ENCODE measurements at regions not wholly inside any gene's neighbourhood (a gene's known extent, or its start where the extent isn't known, plus 50 kb on each side); places are given as distances from the start of the nearest gene placed in this dataset.
"Not testable (repeated sequence)": the region's sequence is repeated elsewhere in the genome, so short reads cannot be mapped to it uniquely, and the experiment has no call there.

GRCh38 chr11:11206484-11206883, 146.6 kb downstream of the CSNK2A3 start:
- no peak overlapping the region for H2AFZ ChIP-seq
- H3K9ac ChIP-seq, result no peak overlapping the region
- H3K9me2 ChIP-seq (ENCODE audit: insufficient read depth), result no peaks in the 10 kb centered on the region
- no peaks in the 10 kb centered on the region for H4K20me1 ChIP-seq (ENCODE audit: insufficient read depth)
- no peaks in the 10 kb centered on the region for H3F3A ChIP-seq (ENCODE audit: insufficient read depth)
- H3K27ac ChIP-seq, result no peak overlapping the region
- H3K4me2 ChIP-seq (ENCODE audit: unreplicated experiment), result no peak overlapping the region
- in situ Hi-C loops (cut with MboI), result no loop called here
- no peak for TF ChIP-seq EZH2phosphoT487 (IDR thresholded peaks at IDR 0.05; ENCODE audit: insufficient read depth, low read depth)
- TF ChIP-seq EZH2 (IDR thresholded peaks at IDR 0.05; ENCODE audit: insufficient read depth, poor library complexity, severe bottlenecking), result no peak
- no peaks in the 10 kb centered on the region for H3K79me2 ChIP-seq (ENCODE audit: insufficient read depth)
- WGBS, 2 experiments (ENCODE audit: low coverage in 1 of 2, low lambda C conversion rate in 2 of 2, missing lambda C conversion rate in 2 of 2), result 41 to 53% methylated on average over 7 of the region's 7 CpGs
- no peaks in the 10 kb centered on the region for H3K4me1 ChIP-seq (ENCODE audit: insufficient read depth)
- no peaks in the 10 kb centered on the region for H3K36me3 ChIP-seq (ENCODE audit: low read depth)
- no peak for DNase-seq
- H3K9me3 ChIP-seq (ENCODE audit: low read depth), result no peaks in the 10 kb centered on the region
- H3K4me3 ChIP-seq, result no peak overlapping the region
- peaks cover 53% of the 10 kb centered on the region for H3K27me3 ChIP-seq (replicated peaks; ENCODE audit: insufficient read depth)

GRCh38 chr11:11202885-11203284, 150.2 kb downstream of the CSNK2A3 start:
- Histone ChIP-seq H3K36me3 (ENCODE audit: low read depth) (no peaks in the 10 kb centered on the region), H2AFZ (no peak overlapping the region), H3K27me3 (replicated peaks; ENCODE audit: insufficient read depth) (peaks cover 42% of the 10 kb centered on the region), H3K4me2 (ENCODE audit: unreplicated experiment) (no peak overlapping the region), H3K9me2 (ENCODE audit: insufficient read depth) (no peaks in the 10 kb centered on the region), H3K9ac (no peak overlapping the region), H3K9me3 (ENCODE audit: low read depth) (no peaks in the 10 kb centered on the region), H3K79me2 (ENCODE audit: insufficient read depth) (no peaks in the 10 kb centered on the region), H4K20me1 (ENCODE audit: insufficient read depth) (no peaks in the 10 kb centered on the region), H3K27ac (no peak overlapping the region), H3K4me3 (no peak overlapping the region), H3K4me1 (ENCODE audit: insufficient read depth) (no peaks in the 10 kb centered on the region), H3F3A (ENCODE audit: insufficient read depth) (no peaks in the 10 kb centered on the region)
- 24 to 35% methylated on average over 2 of the region's 2 CpGs for WGBS, 2 experiments (ENCODE audit: low coverage in 1 of 2, low lambda C conversion rate in 2 of 2, missing lambda C conversion rate in 2 of 2)
- DNase-seq, result peak; percentile 6
- TF ChIP-seq EZH2phosphoT487 (IDR thresholded peaks at IDR 0.05; ENCODE audit: insufficient read depth, low read depth), result no peak
- TF ChIP-seq EZH2 (IDR thresholded peaks at IDR 0.05; ENCODE audit: insufficient read depth, poor library complexity, severe bottlenecking), result no peak
- in situ Hi-C loops (cut with MboI), result no loop called here

DNA sequence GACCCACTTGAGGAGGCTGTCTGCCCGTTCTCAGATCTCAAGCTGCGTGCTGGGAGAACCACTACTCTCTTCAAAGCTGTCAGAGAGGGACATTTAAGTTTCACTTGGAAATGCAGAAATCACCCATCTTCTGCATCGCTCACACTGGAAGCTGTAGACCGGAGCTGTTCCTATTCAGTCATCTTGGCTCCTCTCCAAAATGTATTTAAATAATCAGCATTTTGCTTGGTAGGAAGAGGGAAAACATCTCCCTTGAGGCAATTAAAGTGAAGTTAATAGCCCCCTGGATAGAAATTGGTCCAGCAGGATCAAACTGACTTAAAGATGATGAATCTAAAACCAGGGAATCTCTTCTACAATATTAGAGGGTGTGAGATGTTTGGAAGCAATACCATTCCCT, 151.7 kb downstream of the CSNK2A3 start:
- H3K9me2 ChIP-seq (ENCODE audit: insufficient read depth); H3K9ac ChIP-seq; H3K4me2 ChIP-seq (ENCODE audit: unreplicated experiment); H3K27ac ChIP-seq; H3K79me2 ChIP-seq (ENCODE audit: insufficient read depth); H4K20me1 ChIP-seq (ENCODE audit: insufficient read depth); H3K36me3 ChIP-seq (ENCODE audit: low read depth); H3K4me3 ChIP-seq; H3F3A ChIP-seq (ENCODE audit: insufficient read depth); H3K9me3 ChIP-seq (ENCODE audit: low read depth); H2AFZ ChIP-seq; H3K4me1 ChIP-seq (ENCODE audit: insufficient read depth); in situ Hi-C loops (cut with MboI): not testable (repeated sequence)
- whole genome bisulfite sequencing, 2 experiments (ENCODE audit: low coverage in 1 of 2, low lambda C conversion rate in 2 of 2, missing lambda C conversion rate in 2 of 2), result 50 to 54% methylated on average over 4 of the region's 4 CpGs
- H3K27me3 ChIP-seq (replicated peaks; ENCODE audit: insufficient read depth), result peaks cover 30% of the 10 kb centered on the region
- peak; percentile 5 for DNase-seq

DNA sequence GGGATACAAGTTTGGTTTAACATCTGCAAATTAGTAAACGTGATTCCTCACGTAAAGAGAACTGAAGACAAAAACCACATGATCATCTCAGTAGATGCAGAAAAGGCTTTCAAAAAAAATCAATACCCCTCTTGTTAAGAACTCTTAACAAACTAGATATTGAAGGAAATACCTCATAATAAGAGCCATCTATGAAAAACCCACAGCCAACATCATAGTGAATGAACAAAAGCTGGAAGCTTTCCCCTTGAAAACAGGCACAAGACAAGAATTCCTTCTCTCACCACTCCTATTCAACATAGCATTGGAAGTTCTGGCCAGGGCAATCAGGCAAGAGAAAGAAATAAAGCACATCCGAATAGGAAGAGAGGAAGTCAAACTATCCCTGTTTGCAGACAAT, 160.5 kb downstream of the CSNK2A3 start:
- Histone ChIP-seq H3K27me3 (replicated peaks; ENCODE audit: insufficient read depth) (peaks cover 17% of the 10 kb centered on the region; the same call in 1 of the 2 replicates), H4K20me1 (ENCODE audit: insufficient read depth) (no peaks in the 10 kb centered on the region), H3K9me2 (ENCODE audit: insufficient read depth) (no peaks in the 10 kb centered on the region), H3K79me2 (ENCODE audit: insufficient read depth) (no peaks in the 10 kb centered on the region), H3K4me1 (ENCODE audit: insufficient read depth) (no peaks in the 10 kb centered on the region), H3K36me3 (ENCODE audit: low read depth) (no peaks in the 10 kb centered on the region), H3K27ac (no peak overlapping the region), H3K9me3 (ENCODE audit: low read depth) (no peaks in the 10 kb centered on the region), H3K9ac (no peak overlapping the region), H3K4me3 (no peak overlapping the region), H3K4me2 (ENCODE audit: unreplicated experiment) (no peak overlapping the region), H3F3A (ENCODE audit: insufficient read depth) (no peaks in the 10 kb centered on the region), H2AFZ (no peak overlapping the region)
- 8 to 21% methylated on average over 3 of the region's 3 CpGs for WGBS, 2 experiments (ENCODE audit: low coverage in 1 of 2, low lambda C conversion rate in 2 of 2, missing lambda C conversion rate in 2 of 2)
- in situ Hi-C loops (cut with MboI), result no loop called here
- DNase-seq, result no peak
- no peak for TF ChIP-seq EZH2 (IDR thresholded peaks at IDR 0.05; ENCODE audit: insufficient read depth, poor library complexity, severe bottlenecking)
- TF ChIP-seq EZH2phosphoT487 (IDR thresholded peaks at IDR 0.05; ENCODE audit: insufficient read depth, low read depth), result no peak

- Histone ChIP-seq H3K4me3 (no peak overlapping the region), H3K9me2 (ENCODE audit: insufficient read depth) (no peaks in the 10 kb centered on the region), H3K4me1 (ENCODE audit: insufficient read depth) (no peaks in the 10 kb centered on the region), H3K9ac (no peak overlapping the region), H3K9me3 (ENCODE audit: low read depth) (no peaks in the 10 kb centered on the region), H3K27ac (no peak overlapping the region), H3K4me2 (ENCODE audit: unreplicated experiment) (no peak overlapping the region), H3F3A (ENCODE audit: insufficient read depth) (no peaks in the 10 kb centered on the region), H3K27me3 (replicated peaks; ENCODE audit: insufficient read depth) (peaks cover 17% of the 10 kb centered on the region; the same call in 1 of the 2 replicates), H3K36me3 (ENCODE audit: low read depth) (no peaks in the 10 kb centered on the region), H3K79me2 (ENCODE audit: insufficient read depth) (no peaks in the 10 kb centered on the region), H4K20me1 (ENCODE audit: insufficient read depth) (no peaks in the 10 kb centered on the region), H2AFZ (no peak overlapping the region)
- DNase-seq, result no peak
- WGBS, 2 experiments (ENCODE audit: low coverage in 1 of 2, low lambda C conversion rate in 2 of 2, missing lambda C conversion rate in 2 of 2), result 18 to 24% methylated on average over 3 of the region's 3 CpGs
- TF ChIP-seq EZH2phosphoT487 (IDR thresholded peaks at IDR 0.05; ENCODE audit: insufficient read depth, low read depth), result no peak
- no peak for TF ChIP-seq EZH2 (IDR thresholded peaks at IDR 0.05; ENCODE audit: insufficient read depth, poor library complexity, severe bottlenecking)
- in situ Hi-C loops (cut with MboI), result no loop called here
These were observed 163.5 kb downstream of the CSNK2A3 start for GRCh38 chr11:11189506-11189905.

Measured in GM23248 (cell line).